H1 (cell line): ENCODE measurements at regions not wholly inside any gene's neighbourhood (a gene's known extent, or its start where the extent isn't known, plus 50 kb on each side); places are given as distances from the start of the nearest gene placed in this dataset.

Experiments used
- CTCF ChIA-PET: fragments of 300-600 bp; sonication (Branson Sonifier 250); formaldehyde crosslinking; loops from one replicate; lab custom pipeline; 2021; ENCODE audit not compliant: partially characterized antibody; lab: Charles Lee
- POLR2A ChIA-PET: fragments of 300-600 bp; sonication (Branson Sonifier 250); formaldehyde crosslinking; loops from one replicate; lab custom pipeline; 2021; ENCODE audit warnings: inconsistent platforms; ENCODE audit not compliant: partially characterized antibody; lab: Charles Lee
- DNase-seq, 2 experiments: peaks; one replicate each; pipeline versions ENCODE4 v3.0.0 to v3.0.0-alpha.2; 2010 to 2022; ENCODE audit warnings: low spot score in 2 of 2, low read depth in 1 of 2, mixed read lengths in 1 of 2
- FAIRE-seq: peaks from 2 replicates; lab custom pipeline; 2011; peaks lifted over from hg19 to GRCh38; lab: Jason Lieb, UNC
- H2AFZ ChIP-seq: 2 replicates; pipeline ENCODE4 v1.8.1; 2012; ENCODE audit warnings: low read length, inconsistent platforms
- H2AK5ac ChIP-seq: 2 replicates; pipeline ENCODE4 v1.6.1; 2013; ENCODE audit warnings: low read depth, low read length
- H2BK120ac ChIP-seq: replicated peaks from 2 replicates; pipeline ENCODE3; 2013; ENCODE audit warnings: low read depth, low read length, inconsistent platforms
- H2BK12ac ChIP-seq: 2 replicates; pipeline ENCODE4 v1.6.1; 2013; ENCODE audit warnings: low read depth, low read length
- H2BK15ac ChIP-seq: 2 replicates; pipeline ENCODE4 v1.6.1; 2013; ENCODE audit warnings: low read length
- H2BK20ac ChIP-seq: 2 replicates; pipeline ENCODE4 v1.6.1; 2013; ENCODE audit warnings: low read length
- H2BK5ac ChIP-seq: 2 replicates; pipeline ENCODE4 v1.6.1; 2013; ENCODE audit warnings: low read depth, low read length
- H3K14ac ChIP-seq: 2 replicates; pipeline ENCODE4 v1.6.1; 2013; ENCODE audit warnings: inconsistent platforms; ENCODE audit not compliant: insufficient read length
- H3K18ac ChIP-seq: 2 replicates; pipeline ENCODE4 v1.6.1; 2013; ENCODE audit warnings: low read length; ENCODE audit errors: extremely low read depth
- H3K23ac ChIP-seq: 2 replicates; pipeline ENCODE4 v1.6.1; 2013; ENCODE audit warnings: inconsistent platforms; ENCODE audit not compliant: insufficient read length
- H3K23me2 ChIP-seq: 2 replicates; pipeline ENCODE4 v1.6.1; 2013; ENCODE audit warnings: low read depth, low read length
- H3K27ac ChIP-seq: 2 replicates; pipeline ENCODE4 v1.6.1; 2011; ENCODE audit warnings: low read depth, low read length, inconsistent platforms
- H3K27me3 ChIP-seq, 4 experiments: replicated peaks in 1 of 4; 1 replicate in 1 of 4; 2 replicates in 3 of 4; pipeline versions ENCODE4 v1.6.1 to v1.8.1; 2011 to 2013; ENCODE audit warnings: low read length in 3 of 4, mild to moderate bottlenecking in 3 of 4, inconsistent platforms in 2 of 4, mixed read lengths in 2 of 4, moderate library complexity in 1 of 4; ENCODE audit not compliant: control insufficient read depth in 3 of 4, insufficient read depth in 3 of 4; ENCODE audit errors: extremely low read depth in 1 of 4
- H3K36me3 ChIP-seq, 4 experiments: 2 replicates each; pipeline versions ENCODE4 v1.6.1 to v1.8.1; 2011 to 2013; ENCODE audit warnings: mild to moderate bottlenecking in 4 of 4, low read length in 3 of 4, moderate library complexity in 2 of 4, control low read depth in 1 of 4, inconsistent platforms in 1 of 4; ENCODE audit not compliant: insufficient read depth in 4 of 4, control insufficient read depth in 2 of 4
- H3K4ac ChIP-seq: replicated peaks from 2 replicates; pipeline ENCODE3; 2013; ENCODE audit warnings: low read length, low read depth, mixed read lengths, inconsistent platforms; ENCODE audit not compliant: insufficient read length
- H3K4me1 ChIP-seq, 4 experiments: replicated peaks in 1 of 4; 1 replicate in 1 of 4; 2 replicates in 3 of 4; pipeline versions ENCODE4 v1.6.1 to v1.8.1; 2011 to 2013; ENCODE audit warnings: low read length in 3 of 4, inconsistent platforms in 2 of 4, mixed read lengths in 1 of 4; ENCODE audit not compliant: insufficient read depth in 4 of 4, control insufficient read depth in 3 of 4
- H3K4me2 ChIP-seq, 2 experiments: 2 replicates each; pipeline versions ENCODE4 v1.6.1 to v1.8.1; 2011 to 2013; ENCODE audit warnings: low read depth in 2 of 2, low read length in 2 of 2, control low read depth in 1 of 2, inconsistent platforms in 1 of 2, mild to moderate bottlenecking in 1 of 2; ENCODE audit not compliant: insufficient read depth in 1 of 2
- H3K4me3 ChIP-seq, 4 experiments: fragments of 200-600, 300-600 bp in 1 of 4; sonication (generic), shearing (Covaris generic), sonication (Bioruptor Twin) in 1 of 4; 2 replicates each; pipeline versions ENCODE4 v1.5.1 to v1.8.1; 2011 to 2016; ENCODE audit warnings: low read length in 4 of 4, low read depth in 3 of 4, control low read depth in 2 of 4, inconsistent platforms in 2 of 4, mild to moderate bottlenecking in 2 of 4, mixed read lengths in 1 of 4, moderate library complexity in 1 of 4; ENCODE audit not compliant: insufficient read depth in 2 of 4; ENCODE audit errors: extremely low read depth in 1 of 4
- H3K56ac ChIP-seq: replicated peaks from 2 replicates; pipeline ENCODE3; 2013; ENCODE audit warnings: low read depth, mild to moderate bottlenecking, mixed read lengths, low read length, inconsistent platforms; ENCODE audit not compliant: insufficient read length
- H3K79me1 ChIP-seq: 2 replicates; pipeline ENCODE4 v1.6.1; 2013; ENCODE audit warnings: low read depth, low read length, control low read depth
- H3K79me2 ChIP-seq, 2 experiments: 2 replicates each; pipeline versions ENCODE4 v1.6.1 to v1.8.1; 2012 to 2013; ENCODE audit warnings: low read length in 2 of 2, mild to moderate bottlenecking in 2 of 2, inconsistent platforms in 1 of 2; ENCODE audit not compliant: insufficient read depth in 2 of 2, control insufficient read depth in 1 of 2
- H3K9ac ChIP-seq, 4 experiments: replicated peaks in 1 of 4; 1 replicate in 1 of 4; 2 replicates in 3 of 4; pipeline versions ENCODE4 v1.6.1 to v1.8.1; 2011 to 2013; ENCODE audit warnings: low read depth in 3 of 4, low read length in 3 of 4, control low read depth in 2 of 4, mild to moderate bottlenecking in 2 of 4, moderate library complexity in 2 of 4, inconsistent platforms in 1 of 4; ENCODE audit errors: extremely low read depth in 1 of 4
- H3K9me3 ChIP-seq, 2 experiments: 2 replicates each; pipeline versions ENCODE4 v1.6.1 to v1.8.1; 2012 to 2013; ENCODE audit warnings: mild to moderate bottlenecking in 2 of 2, moderate library complexity in 2 of 2, control low read depth in 1 of 2, inconsistent platforms in 1 of 2, low read depth in 1 of 2, low read length in 1 of 2, mixed read lengths in 1 of 2; ENCODE audit not compliant: insufficient read depth in 2 of 2
- H4K20me1 ChIP-seq, 2 experiments: replicated peaks in 1 of 2; 2 replicates each; pipeline versions ENCODE3 to v1.8.1; 2011 to 2013; ENCODE audit warnings: inconsistent platforms in 2 of 2, low read length in 2 of 2, mild to moderate bottlenecking in 1 of 2; ENCODE audit not compliant: insufficient read depth in 2 of 2, control insufficient read depth in 1 of 2
- H4K5ac ChIP-seq: 2 replicates; pipeline ENCODE4 v1.6.1; 2013; ENCODE audit warnings: low read length, low read depth, mixed read lengths, inconsistent platforms; ENCODE audit not compliant: insufficient read length
- H4K8ac ChIP-seq: 2 replicates; pipeline ENCODE4 v1.8.0; 2013; ENCODE audit warnings: mild to moderate bottlenecking, moderate library complexity, low read length, inconsistent platforms; ENCODE audit not compliant: insufficient read depth; ENCODE audit errors: extremely low read depth
- H4K91ac ChIP-seq: replicated peaks from 2 replicates; pipeline ENCODE3; 2013; ENCODE audit warnings: low read length, mixed read lengths, inconsistent platforms; ENCODE audit not compliant: insufficient read length
- ATF2 ChIP-seq: IDR thresholded peaks from 2 replicates; pipeline ENCODE4 v1.6.1; 2012; ENCODE audit warnings: low read length, inconsistent platforms
- ATF3 ChIP-seq: IDR thresholded peaks from 2 replicates; pipeline ENCODE4 v1.6.1; 2011; ENCODE audit warnings: low read depth, mild to moderate bottlenecking, low read length; ENCODE audit not compliant: insufficient read depth
- CBX8 ChIP-seq: fragments of 300-800, 300-1000 bp; sonication (generic); IDR thresholded peaks from 2 replicates; pipeline ENCODE4 v1.7.1; 2016; ENCODE audit warnings: low read depth, low read length, borderline replicate concordance
- CEBPB ChIP-seq: IDR thresholded peaks from 2 replicates; pipeline ENCODE4 v1.6.1; 2012; ENCODE audit warnings: low read depth, low read length
- CREB1 ChIP-seq: IDR thresholded peaks from 2 replicates; pipeline ENCODE4 v1.6.1; 2012; ENCODE audit warnings: inconsistent platforms
- FOSL1 ChIP-seq: IDR thresholded peaks from 2 replicates; pipeline ENCODE4 v1.6.1; 2011; ENCODE audit warnings: mild to moderate bottlenecking, low read depth, low read length, moderate library complexity; ENCODE audit not compliant: insufficient read depth
- GABPA ChIP-seq: IDR thresholded peaks from 2 replicates; pipeline ENCODE4 v1.6.1; 2011; ENCODE audit warnings: mild to moderate bottlenecking, low read length, moderate library complexity, borderline replicate concordance; ENCODE audit not compliant: insufficient read depth
- GTF2F1 ChIP-seq: IDR thresholded peaks from 2 replicates; pipeline ENCODE4 v1.6.1; 2012; ENCODE audit warnings: low read depth, low read length, improper control_type of control experiment, borderline replicate concordance
- JUN ChIP-seq: IDR thresholded peaks from 2 replicates; pipeline ENCODE4 v1.6.1; 2011; ENCODE audit warnings: low read depth, mild to moderate bottlenecking, improper control_type of control experiment, low read length
- NRF1 ChIP-seq: IDR thresholded peaks from 2 replicates; pipeline ENCODE4 v1.6.1; 2011; ENCODE audit warnings: mild to moderate bottlenecking, low read depth, low read length, improper control_type of control experiment
- POLR2A ChIP-seq, 2 experiments: IDR thresholded peaks; 1 replicate in 1 of 2; 2 replicates in 1 of 2; pipeline ENCODE4 v1.6.1; 2011; ENCODE audit warnings: low read depth in 2 of 2, low read length in 2 of 2, mild to moderate bottlenecking in 2 of 2; ENCODE audit errors: control extremely low read depth in 1 of 2
- POLR2AphosphoS5 ChIP-seq: IDR thresholded peaks from 2 replicates; pipeline ENCODE4 v1.6.1; 2011; ENCODE audit warnings: low read depth, low read length
- RAD21 ChIP-seq, 2 experiments: IDR thresholded peaks in 1 of 2; conservative IDR thresholded peaks in 1 of 2; 2 replicates each; pipeline ENCODE4 v1.6.1; 2011; ENCODE audit warnings: low read depth in 2 of 2, low read length in 2 of 2, improper control_type of control experiment in 1 of 2, inconsistent platforms in 1 of 2, mild to moderate bottlenecking in 1 of 2, moderate library complexity in 1 of 2
- RFX5 ChIP-seq: IDR thresholded peaks from 2 replicates; pipeline ENCODE4 v1.6.1; 2011; ENCODE audit warnings: low read depth, low read length, improper control_type of control experiment, borderline replicate concordance
- WGBS, 2 experiments: shearing (Covaris generic) in 1 of 2; methylation state at CpG; one replicate each; pipeline versions ENCODE4 v1.1.6 to v1.1.7; 2013 to 2015; ENCODE audit warnings: low lambda C conversion rate in 2 of 2, mixed read lengths in 2 of 2, inconsistent platforms in 1 of 2, low coverage in 1 of 2, missing lambda C conversion rate in 1 of 2; ENCODE audit not compliant: insufficient replicate concordance in 2 of 2, insufficient coverage in 1 of 2, insufficient read length in 1 of 2; ENCODE audit errors: extremely low coverage in 1 of 2, missing lambda C conversion rate in 1 of 2; 5-methylcytosine and 5-hydroxymethylcytosine counted together

GRCh38 chr3:161619351-161619750 lies 122.7 kb downstream of the OTOL1 start:
- no peaks in the 10 kb centered on the region for H3K4me1 ChIP-seq
- H3K9me3 ChIP-seq = no peaks in the 10 kb centered on the region
- no peak overlapping the region for H3K14ac ChIP-seq
- H2BK12ac ChIP-seq = no peak overlapping the region
- no peak overlapping the region for H2BK20ac ChIP-seq
- H3K56ac ChIP-seq = no peak overlapping the region
- no peak overlapping the region for H3K4me2 ChIP-seq
- no peaks in the 10 kb centered on the region for H3K36me3 ChIP-seq
- H2BK120ac ChIP-seq = no peak overlapping the region
- no peak overlapping the region for H4K5ac ChIP-seq
- 86% methylated on average over 1 of the region's 1 CpG; no CpG with 5 or more reads in 1 of the 2 experiments for WGBS, 2 experiments
- no peak overlapping the region for H4K91ac ChIP-seq
- H3K23me2 ChIP-seq = no peaks in the 10 kb centered on the region
- no peak for FAIRE-seq
- ChIA-PET POLR2A (no interaction called here), CTCF (no interaction called here)
- H3K18ac ChIP-seq = no peak overlapping the region
- no peak overlapping the region for H3K27ac ChIP-seq
- H4K20me1 ChIP-seq = no peaks in the 10 kb centered on the region
- H3K9ac ChIP-seq = no peak overlapping the region
- no peak overlapping the region for H4K8ac ChIP-seq
- H2BK5ac ChIP-seq = no peak overlapping the region
- no peak overlapping the region for H2BK15ac ChIP-seq
- H3K4me3 ChIP-seq = no peak overlapping the region
- no peaks in the 10 kb centered on the region for H3K79me1 ChIP-seq
- H3K23ac ChIP-seq = no peak overlapping the region
- no peak overlapping the region for H2AK5ac ChIP-seq
- H3K79me2 ChIP-seq = no peaks in the 10 kb centered on the region
- no peak overlapping the region for H3K4ac ChIP-seq
- DNase-seq = no peak
- H3K27me3 ChIP-seq = no peaks in the 10 kb centered on the region
- H2AFZ ChIP-seq = no peak overlapping the region
- TF ChIP-seq JUN = no peak
- no peak for TF ChIP-seq POLR2A (IDR thresholded peaks at IDR 0.05; ENCODE audit: control extremely low read depth in 1 of 2, low read depth in 2 of 2, low read length in 2 of 2)
- no peak for TF ChIP-seq CREB1
- no peak for TF ChIP-seq ATF2
- TF ChIP-seq GTF2F1 = no peak
- no peak for TF ChIP-seq CEBPB
- TF ChIP-seq RAD21 (IDR thresholded peaks at IDR 0.05 in 1 of 2, conservative IDR thresholded peaks at IDR 0.05 in 1 of 2; ENCODE audit: low read depth in 2 of 2, low read length in 2 of 2) = no peak
- no peak for TF ChIP-seq NRF1
- no peak for TF ChIP-seq GABPA
- no peak for TF ChIP-seq POLR2AphosphoS5
- TF ChIP-seq ATF3 = no peak
- no peak for TF ChIP-seq RFX5
- TF ChIP-seq CBX8 = no peak
- no peak for TF ChIP-seq FOSL1
